ENCODE measurements at regions not wholly inside any gene's neighbourhood (a gene's known extent, or its start where the extent isn't known, plus 50 kb on each side); places are given as distances from the start of the nearest gene placed in this dataset.

GRCh38 chr11:92388380-92388779, 163.8 kb downstream of the FAT3 start:
- WGBS, 4 donors: 83 to 96% (median 91%) methylated on average over 1 of the region's 1 CpG
- no peak overlapping the region for H3K4me3 ChIP-seq
- H3K36me3 ChIP-seq: no peaks in the 10 kb centered on the region
- H3K9me3 ChIP-seq: no peaks in the 10 kb centered on the region
- peak in 4 of 12 donors; percentile 10 to 33 (median 22) for TF ChIP-seq CTCF (IDR thresholded peaks at IDR 0.05)
- TF ChIP-seq POLR2A (IDR thresholded peaks at IDR 0.05): no peak
- H3K27me3 ChIP-seq: no peaks in the 10 kb centered on the region
- H3K4me1 ChIP-seq: peaks cover 0 to 8% (median 0%) of the 10 kb centered on the region in 12 donors
- ATAC-seq: no peak
- no peak for DNase-seq
- no peak overlapping the region for H3K27ac ChIP-seq
- intact Hi-C loops (cut with DNase I): no loop called here

- ATAC-seq (no peak), DNase-seq (no peak)
- Histone ChIP-seq H3K4me3 (no peak overlapping the region), H3K27ac (no peak overlapping the region), H3K9me3 (no peaks in the 10 kb centered on the region), H3K4me1 (no peaks in the 10 kb centered on the region), H3K27me3 (no peaks in the 10 kb centered on the region), H3K36me3 (no peaks in the 10 kb centered on the region)
- intact Hi-C loops (cut with DNase I): no loop called here
- TF ChIP-seq POLR2A (IDR thresholded peaks at IDR 0.05) (no peak), CTCF (IDR thresholded peaks at IDR 0.05) (no peak)
Observed at GRCh38 chr11:92390783-92391182, 166.2 kb downstream of the FAT3 start.

- no peak overlapping the region for H3K27ac ChIP-seq
- DNase-seq: no peak
- H3K27me3 ChIP-seq: no peaks in the 10 kb centered on the region
- H3K36me3 ChIP-seq: no peaks in the 10 kb centered on the region
- no peaks in the 10 kb centered on the region for H3K4me1 ChIP-seq
- no peak overlapping the region for H3K4me3 ChIP-seq
- no peaks in the 10 kb centered on the region for H3K9me3 ChIP-seq
- TF ChIP-seq POLR2A (IDR thresholded peaks at IDR 0.05) (no peak), CTCF (IDR thresholded peaks at IDR 0.05) (no peak)
- intact Hi-C loops (cut with DNase I): no loop called here
- ATAC-seq: no peak
Observed at GRCh38 chr11:92391364-92391763, 166.7 kb downstream of the FAT3 start.

GRCh38 chr11:92391808-92392207, 167.2 kb downstream of the FAT3 start:
- WGBS, 4 donors: 58 to 64% (median 61%) methylated on average over 6 of the region's 6 CpGs
- intact Hi-C loops (cut with DNase I): no loop called here
- H3K4me3 ChIP-seq: no peak overlapping the region
- H3K4me1 ChIP-seq: no peaks in the 10 kb centered on the region
- ATAC-seq: no peak
- no peaks in the 10 kb centered on the region for H3K9me3 ChIP-seq
- TF ChIP-seq POLR2A (IDR thresholded peaks at IDR 0.05) (no peak), CTCF (IDR thresholded peaks at IDR 0.05) (no peak)
- DNase-seq: no peak
- H3K36me3 ChIP-seq: no peaks in the 10 kb centered on the region
- H3K27ac ChIP-seq: no peak overlapping the region
- no peaks in the 10 kb centered on the region for H3K27me3 ChIP-seq

All from heart left ventricle (tissue), 16 donors.